ENCODE measurements at regions not wholly inside any gene's neighbourhood (a gene's known extent, or its start where the extent isn't known, plus 50 kb on each side); places are given as distances from the start of the nearest gene placed in this dataset.

DNA sequence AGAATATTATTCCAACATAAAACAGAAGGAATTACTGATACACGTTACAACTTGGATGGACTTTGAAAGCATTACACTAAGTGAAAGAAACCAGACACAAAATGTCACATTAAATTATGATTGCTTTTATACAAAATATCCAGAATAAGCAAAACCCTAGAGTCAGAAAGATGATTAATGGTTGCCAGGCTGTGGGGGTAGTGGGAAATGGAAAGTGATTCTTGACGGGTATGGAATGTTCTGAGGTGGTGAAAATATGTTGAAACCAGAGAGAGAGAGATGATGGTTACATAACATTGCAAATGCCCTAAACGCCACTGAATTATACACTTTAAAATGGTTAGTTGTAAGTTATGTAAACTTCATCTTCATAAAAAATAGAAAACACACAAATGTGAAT, 1057.2 kb upstream of the TMEFF2 start:
- intact Hi-C loops (cut with micrococcal nuclease) = no loop called here
- BruUV-seq (replicated peaks) = no TSS peak
- DNase-seq (no peak), ATAC-seq (no peak)
- H2AFZ ChIP-seq (ENCODE audit: low read length) = no peak overlapping the region
- H3K9ac ChIP-seq (ENCODE audit: low read length) = no peak overlapping the region
- ChIA-PET POLR2A (ENCODE audit: unreplicated experiment) (no interaction called here), CTCF (no interaction called here)
- TF ChIP-seq EZH2phosphoT487 (IDR thresholded peaks at IDR 0.05; ENCODE audit: borderline replicate concordance, low read length) = no peak
- TF ChIP-seq, protein P1, sequence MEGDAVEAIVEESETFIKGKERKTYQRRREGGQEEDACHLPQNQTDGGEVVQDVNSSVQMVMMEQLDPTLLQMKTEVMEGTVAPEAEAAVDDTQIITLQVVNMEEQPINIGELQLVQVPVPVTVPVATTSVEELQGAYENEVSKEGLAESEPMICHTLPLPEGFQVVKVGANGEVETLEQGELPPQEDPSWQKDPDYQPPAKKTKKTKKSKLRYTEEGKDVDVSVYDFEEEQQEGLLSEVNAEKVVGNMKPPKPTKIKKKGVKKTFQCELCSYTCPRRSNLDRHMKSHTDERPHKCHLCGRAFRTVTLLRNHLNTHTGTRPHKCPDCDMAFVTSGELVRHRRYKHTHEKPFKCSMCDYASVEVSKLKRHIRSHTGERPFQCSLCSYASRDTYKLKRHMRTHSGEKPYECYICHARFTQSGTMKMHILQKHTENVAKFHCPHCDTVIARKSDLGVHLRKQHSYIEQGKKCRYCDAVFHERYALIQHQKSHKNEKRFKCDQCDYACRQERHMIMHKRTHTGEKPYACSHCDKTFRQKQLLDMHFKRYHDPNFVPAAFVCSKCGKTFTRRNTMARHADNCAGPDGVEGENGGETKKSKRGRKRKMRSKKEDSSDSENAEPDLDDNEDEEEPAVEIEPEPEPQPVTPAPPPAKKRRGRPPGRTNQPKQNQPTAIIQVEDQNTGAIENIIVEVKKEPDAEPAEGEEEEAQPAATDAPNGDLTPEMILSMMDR (conservative IDR thresholded peaks at IDR 0.05; ENCODE audit: low read depth, low read length) = no peak
- TF ChIP-seq EZH2 (IDR thresholded peaks at IDR 0.05; ENCODE audit: low read length, unreplicated experiment) = no peak
- no peak overlapping the region for H3K4me2 ChIP-seq (ENCODE audit: low read length)
- H3K9me2 ChIP-seq (replicated peaks; ENCODE audit: low read length) = no peaks in the 10 kb centered on the region
- H3F3A ChIP-seq (ENCODE audit: low read length, unreplicated experiment) = no peaks in the 10 kb centered on the region
- H3K36me3 ChIP-seq (ENCODE audit: low read depth, low read length) = no peaks in the 10 kb centered on the region
- no peak overlapping the region for H3K27ac ChIP-seq (ENCODE audit: low read length)
- H3K4me1 ChIP-seq (ENCODE audit: insufficient read depth, low read length) = no peaks in the 10 kb centered on the region
- no peak overlapping the region for H3K4me3 ChIP-seq (ENCODE audit: low read length)
- no peaks in the 10 kb centered on the region for H3K9me3 ChIP-seq (ENCODE audit: low read length)
- H4K20me1 ChIP-seq (ENCODE audit: low read length) = no peaks in the 10 kb centered on the region
- H3K79me2 ChIP-seq (ENCODE audit: low read length) = no peaks in the 10 kb centered on the region
- no peaks in the 10 kb centered on the region for H3K27me3 ChIP-seq (ENCODE audit: low read length)

DNA sequence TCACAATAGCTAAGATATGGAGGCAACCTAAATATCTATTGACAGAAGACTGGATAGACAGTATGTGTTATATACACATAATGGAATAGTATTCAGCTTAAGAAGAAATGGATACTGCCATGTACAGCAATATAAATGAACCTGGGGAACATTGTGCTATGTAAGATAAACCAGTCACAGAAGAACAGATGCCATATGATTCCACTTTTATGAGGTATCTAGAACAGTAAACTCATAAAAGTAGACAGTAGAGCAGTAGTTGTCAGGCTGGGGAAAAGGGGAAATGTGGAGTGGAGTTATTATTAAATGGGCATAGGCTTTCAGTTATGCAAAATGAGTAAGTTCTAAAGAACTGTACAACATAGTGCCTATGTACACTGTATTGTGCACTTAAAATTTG, 1055.7 kb upstream of the TMEFF2 start:
- Histone ChIP-seq H3K36me3 (ENCODE audit: low read depth, low read length) (no peaks in the 10 kb centered on the region), H3K27me3 (ENCODE audit: low read length) (no peaks in the 10 kb centered on the region), H3K9me2 (replicated peaks; ENCODE audit: low read length) (no peaks in the 10 kb centered on the region), H3K9me3 (ENCODE audit: low read length) (no peaks in the 10 kb centered on the region), H3K27ac (ENCODE audit: low read length) (no peak overlapping the region), H3K9ac (ENCODE audit: low read length) (no peak overlapping the region), H3F3A (ENCODE audit: low read length, unreplicated experiment) (no peaks in the 10 kb centered on the region), H4K20me1 (ENCODE audit: low read length) (no peaks in the 10 kb centered on the region), H3K4me1 (ENCODE audit: insufficient read depth, low read length) (no peaks in the 10 kb centered on the region), H3K79me2 (ENCODE audit: low read length) (no peaks in the 10 kb centered on the region), H2AFZ (ENCODE audit: low read length) (no peak overlapping the region), H3K4me3 (ENCODE audit: low read length) (no peak overlapping the region), H3K4me2 (ENCODE audit: low read length) (no peak overlapping the region)
- ATAC-seq (no peak), DNase-seq (no peak)
- BruUV-seq (replicated peaks) = no TSS peak
- ChIA-PET CTCF (no interaction called here), POLR2A (ENCODE audit: unreplicated experiment) (no interaction called here)
- intact Hi-C loops (cut with micrococcal nuclease) = no loop called here
- no peak for TF ChIP-seq EZH2phosphoT487 (IDR thresholded peaks at IDR 0.05; ENCODE audit: borderline replicate concordance, low read length)
- no peak for TF ChIP-seq EZH2 (IDR thresholded peaks at IDR 0.05; ENCODE audit: low read length, unreplicated experiment)
- TF ChIP-seq, protein P1 (conservative IDR thresholded peaks at IDR 0.05; ENCODE audit: low read depth, low read length) = no peak

GRCh38 chr2:193240752-193241151, 1046.0 kb upstream of the TMEFF2 start:
- Histone ChIP-seq H2AFZ (ENCODE audit: low read length) (no peak overlapping the region), H3K9me3 (ENCODE audit: low read length) (no peaks in the 10 kb centered on the region), H3K36me3 (ENCODE audit: low read depth, low read length) (no peaks in the 10 kb centered on the region), H3K79me2 (ENCODE audit: low read length) (no peaks in the 10 kb centered on the region), H4K20me1 (ENCODE audit: low read length) (no peaks in the 10 kb centered on the region), H3F3A (ENCODE audit: low read length, unreplicated experiment) (no peaks in the 10 kb centered on the region), H3K9me2 (replicated peaks; ENCODE audit: low read length) (no peaks in the 10 kb centered on the region), H3K9ac (ENCODE audit: low read length) (no peak overlapping the region), H3K27ac (ENCODE audit: low read length) (no peak overlapping the region), H3K27me3 (ENCODE audit: low read length) (no peaks in the 10 kb centered on the region), H3K4me3 (ENCODE audit: low read length) (no peak overlapping the region), H3K4me1 (ENCODE audit: insufficient read depth, low read length) (no peaks in the 10 kb centered on the region), H3K4me2 (ENCODE audit: low read length) (no peak overlapping the region)
- ATAC-seq = no peak
- ChIA-PET POLR2A (ENCODE audit: unreplicated experiment) (no interaction called here), CTCF (interaction anchor here (0.6 to 0.7 kb wide), 2 partner anchors 367 to 919 kb away, joined by 3 to 4 read pairs; no protein-coding TSS in a partner anchor)
- no TSS peak for BruUV-seq (replicated peaks)
- TF ChIP-seq, protein P1 (conservative IDR thresholded peaks at IDR 0.05; ENCODE audit: low read depth, low read length) = peak; percentile 65
- no peak for TF ChIP-seq EZH2 (IDR thresholded peaks at IDR 0.05; ENCODE audit: low read length, unreplicated experiment)
- peak; percentile 25 for DNase-seq
- intact Hi-C loops (cut with micrococcal nuclease) = no loop called here
